GM23338 (cell line): ENCODE measurements at regions not wholly inside any gene's neighbourhood (a gene's known extent, or its start where the extent isn't known, plus 50 kb on each side); places are given as distances from the start of the nearest gene placed in this dataset.

Experiments
- ATAC-seq: fragments of 200-7000 bp; cut with Tn5 transposase; 3 replicates; pipeline ENCODE4 v1.9.1; 2020
- DNase-seq: peaks from one replicate; pipeline ENCODE4 v3.0.0-alpha.2; 2015; ENCODE audit warnings: low spot score
- H2AFZ ChIP-seq: fragments of 200-600 bp; sonication (generic); 2 replicates; pipeline ENCODE4 v1.8.0; 2016; ENCODE audit warnings: antibody characterized with exemption, mild to moderate bottlenecking, moderate library complexity
- H3F3A ChIP-seq: fragments of 200-600 bp; sonication (generic); replicated peaks from 2 replicates; pipeline ENCODE4 v1.8.0; 2017; ENCODE audit warnings: antibody characterized with exemption, mixed run types, low read depth
- H3K27ac ChIP-seq: fragments of 200-600 bp; sonication (generic); 2 replicates; pipeline ENCODE4 v1.6.1; 2016; ENCODE audit warnings: low read depth
- H3K27me3 ChIP-seq: fragments of 200-600 bp; sonication (generic); 2 replicates; pipeline ENCODE4 v1.8.0; 2016; ENCODE audit warnings: mild to moderate bottlenecking, mixed run types, moderate library complexity; ENCODE audit not compliant: insufficient read depth
- H3K36me3 ChIP-seq: fragments of 200-600 bp; sonication (generic); 2 replicates; pipeline ENCODE4 v1.8.0; 2016; ENCODE audit warnings: mild to moderate bottlenecking; ENCODE audit not compliant: insufficient read depth
- H3K4me1 ChIP-seq: fragments of 200-600 bp; sonication (generic); 2 replicates; pipeline ENCODE4 v1.8.0; 2016; ENCODE audit warnings: mild to moderate bottlenecking, moderate library complexity; ENCODE audit not compliant: insufficient read depth
- H3K4me2 ChIP-seq: fragments of 200-600 bp; sonication (generic); 2 replicates; pipeline ENCODE4 v1.7.1; 2017; ENCODE audit warnings: mixed run types
- H3K4me3 ChIP-seq: fragments of 200-600 bp; sonication (generic); 2 replicates; pipeline ENCODE4 v1.6.1; 2016; ENCODE audit warnings: mixed run types
- H3K79me2 ChIP-seq: fragments of 200-600 bp; sonication (generic); replicated peaks from 2 replicates; pipeline ENCODE4 v1.8.0; 2017; ENCODE audit warnings: mild to moderate bottlenecking; ENCODE audit not compliant: insufficient read depth
- H3K9me2 ChIP-seq: fragments of 200-600 bp; sonication (generic); 2 replicates; pipeline ENCODE4 v1.8.0; 2017; ENCODE audit not compliant: insufficient read depth
- H4K20me1 ChIP-seq: fragments of 200-600 bp; sonication (generic); replicated peaks from 2 replicates; pipeline ENCODE4 v1.8.0; 2017; ENCODE audit warnings: mild to moderate bottlenecking; ENCODE audit not compliant: insufficient read depth
- H3K27ac Mint-ChIP-seq: 2 replicates; pipeline ENCODE4 v1.8.0; 2020; ENCODE audit warnings: inconsistent platforms, mild to moderate bottlenecking, moderate library complexity, mixed read lengths
- H3K27me3 Mint-ChIP-seq: 3 replicates; pipeline ENCODE4 v1.8.0; 2022; ENCODE audit warnings: low read depth, mild to moderate bottlenecking, moderate library complexity, mixed read lengths, inconsistent platforms; ENCODE audit not compliant: insufficient read depth, poor library complexity
- H3K36me3 Mint-ChIP-seq: 3 replicates; pipeline ENCODE4 v1.8.0; 2021; ENCODE audit warnings: low read depth, mild to moderate bottlenecking, inconsistent platforms, moderate library complexity, mixed read lengths
- H3K4me1 Mint-ChIP-seq: 3 replicates; pipeline ENCODE4 v1.8.0; 2020; ENCODE audit warnings: mild to moderate bottlenecking, inconsistent platforms, mixed read lengths
- H3K4me3 Mint-ChIP-seq: 3 replicates; pipeline ENCODE4 v1.8.0; 2021; ENCODE audit warnings: moderate library complexity, mild to moderate bottlenecking, inconsistent platforms, mixed read lengths
- H3K9me3 Mint-ChIP-seq: 3 replicates; pipeline ENCODE4 v1.8.0; 2020; ENCODE audit warnings: moderate library complexity, mild to moderate bottlenecking, inconsistent platforms, mixed read lengths
- CREB1 ChIP-seq: fragments of 250-450 bp; sonication (Bioruptor Pico); IDR thresholded peaks from 2 replicates; pipeline ENCODE4 v1.5.0; 2020; ENCODE audit warnings: low read depth, mild to moderate bottlenecking, moderate library complexity
- EZH2phosphoT487 ChIP-seq: fragments of 200-600 bp; sonication (generic); IDR thresholded peaks from one replicate; pipeline ENCODE4 v1.8.1; 2018; ENCODE audit warnings: antibody characterized with exemption; ENCODE audit not compliant: unreplicated experiment
- JUNB ChIP-seq: IDR thresholded peaks from one replicate; pipeline ENCODE4 v1.6.1; 2016; ENCODE audit warnings: antibody characterized with exemption; ENCODE audit not compliant: unreplicated experiment
- NANOG ChIP-seq: IDR thresholded peaks from 2 replicates; pipeline ENCODE4 v1.6.1; 2016; ENCODE audit warnings: antibody characterized with exemption, borderline replicate concordance
- STAT1 ChIP-seq: IDR thresholded peaks from one replicate; pipeline ENCODE4 v1.6.1; 2016; ENCODE audit warnings: antibody characterized with exemption; ENCODE audit not compliant: unreplicated experiment
- ZNF114 ChIP-seq: fragments of 250-450 bp; sonication (Bioruptor Pico); IDR thresholded peaks from 2 replicates; pipeline ENCODE4 v1.5.0; 2020; ENCODE audit warnings: mild to moderate bottlenecking, moderate library complexity
- TF ChIP-seq, protein P1 (sequence below): fragments of 250-450 bp; sonication (Bioruptor Pico); IDR thresholded peaks from 2 replicates; pipeline ENCODE4 v1.5.0; 2020; ENCODE audit warnings: mild to moderate bottlenecking, moderate library complexity
- TF ChIP-seq, protein P2 (sequence below): IDR thresholded peaks from 2 replicates; pipeline ENCODE4 v1.6.1; 2016; ENCODE audit warnings: antibody characterized with exemption

DNA sequence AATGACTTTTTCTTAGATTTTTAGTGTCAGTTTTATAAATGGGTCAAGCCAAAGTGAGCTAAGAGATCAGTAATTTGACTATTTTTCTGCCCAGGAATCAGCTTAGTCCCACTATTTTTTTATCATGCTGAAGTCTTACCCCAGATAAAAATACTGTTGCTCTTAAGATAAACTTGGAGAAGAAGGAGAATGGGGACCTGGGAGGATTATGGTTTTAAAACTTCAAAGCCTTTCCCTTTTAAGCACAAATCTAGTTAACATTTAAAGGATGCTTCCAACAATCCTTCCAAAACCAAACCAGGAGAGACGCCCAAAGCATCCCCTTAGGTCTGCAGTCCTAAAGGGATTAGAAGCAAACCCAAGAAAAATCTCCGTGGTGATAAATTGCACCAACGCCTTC, 172.4 kb downstream of the SP3 start:
- H3K27me3 Mint-ChIP-seq: no peaks in the 10 kb centered on the region
- TF ChIP-seq CREB1 (CRISPR knock-in tag): no peak
- TF ChIP-seq ZNF114: no peak
- TF ChIP-seq EZH2phosphoT487: no peak
- TF ChIP-seq, protein P1, sequence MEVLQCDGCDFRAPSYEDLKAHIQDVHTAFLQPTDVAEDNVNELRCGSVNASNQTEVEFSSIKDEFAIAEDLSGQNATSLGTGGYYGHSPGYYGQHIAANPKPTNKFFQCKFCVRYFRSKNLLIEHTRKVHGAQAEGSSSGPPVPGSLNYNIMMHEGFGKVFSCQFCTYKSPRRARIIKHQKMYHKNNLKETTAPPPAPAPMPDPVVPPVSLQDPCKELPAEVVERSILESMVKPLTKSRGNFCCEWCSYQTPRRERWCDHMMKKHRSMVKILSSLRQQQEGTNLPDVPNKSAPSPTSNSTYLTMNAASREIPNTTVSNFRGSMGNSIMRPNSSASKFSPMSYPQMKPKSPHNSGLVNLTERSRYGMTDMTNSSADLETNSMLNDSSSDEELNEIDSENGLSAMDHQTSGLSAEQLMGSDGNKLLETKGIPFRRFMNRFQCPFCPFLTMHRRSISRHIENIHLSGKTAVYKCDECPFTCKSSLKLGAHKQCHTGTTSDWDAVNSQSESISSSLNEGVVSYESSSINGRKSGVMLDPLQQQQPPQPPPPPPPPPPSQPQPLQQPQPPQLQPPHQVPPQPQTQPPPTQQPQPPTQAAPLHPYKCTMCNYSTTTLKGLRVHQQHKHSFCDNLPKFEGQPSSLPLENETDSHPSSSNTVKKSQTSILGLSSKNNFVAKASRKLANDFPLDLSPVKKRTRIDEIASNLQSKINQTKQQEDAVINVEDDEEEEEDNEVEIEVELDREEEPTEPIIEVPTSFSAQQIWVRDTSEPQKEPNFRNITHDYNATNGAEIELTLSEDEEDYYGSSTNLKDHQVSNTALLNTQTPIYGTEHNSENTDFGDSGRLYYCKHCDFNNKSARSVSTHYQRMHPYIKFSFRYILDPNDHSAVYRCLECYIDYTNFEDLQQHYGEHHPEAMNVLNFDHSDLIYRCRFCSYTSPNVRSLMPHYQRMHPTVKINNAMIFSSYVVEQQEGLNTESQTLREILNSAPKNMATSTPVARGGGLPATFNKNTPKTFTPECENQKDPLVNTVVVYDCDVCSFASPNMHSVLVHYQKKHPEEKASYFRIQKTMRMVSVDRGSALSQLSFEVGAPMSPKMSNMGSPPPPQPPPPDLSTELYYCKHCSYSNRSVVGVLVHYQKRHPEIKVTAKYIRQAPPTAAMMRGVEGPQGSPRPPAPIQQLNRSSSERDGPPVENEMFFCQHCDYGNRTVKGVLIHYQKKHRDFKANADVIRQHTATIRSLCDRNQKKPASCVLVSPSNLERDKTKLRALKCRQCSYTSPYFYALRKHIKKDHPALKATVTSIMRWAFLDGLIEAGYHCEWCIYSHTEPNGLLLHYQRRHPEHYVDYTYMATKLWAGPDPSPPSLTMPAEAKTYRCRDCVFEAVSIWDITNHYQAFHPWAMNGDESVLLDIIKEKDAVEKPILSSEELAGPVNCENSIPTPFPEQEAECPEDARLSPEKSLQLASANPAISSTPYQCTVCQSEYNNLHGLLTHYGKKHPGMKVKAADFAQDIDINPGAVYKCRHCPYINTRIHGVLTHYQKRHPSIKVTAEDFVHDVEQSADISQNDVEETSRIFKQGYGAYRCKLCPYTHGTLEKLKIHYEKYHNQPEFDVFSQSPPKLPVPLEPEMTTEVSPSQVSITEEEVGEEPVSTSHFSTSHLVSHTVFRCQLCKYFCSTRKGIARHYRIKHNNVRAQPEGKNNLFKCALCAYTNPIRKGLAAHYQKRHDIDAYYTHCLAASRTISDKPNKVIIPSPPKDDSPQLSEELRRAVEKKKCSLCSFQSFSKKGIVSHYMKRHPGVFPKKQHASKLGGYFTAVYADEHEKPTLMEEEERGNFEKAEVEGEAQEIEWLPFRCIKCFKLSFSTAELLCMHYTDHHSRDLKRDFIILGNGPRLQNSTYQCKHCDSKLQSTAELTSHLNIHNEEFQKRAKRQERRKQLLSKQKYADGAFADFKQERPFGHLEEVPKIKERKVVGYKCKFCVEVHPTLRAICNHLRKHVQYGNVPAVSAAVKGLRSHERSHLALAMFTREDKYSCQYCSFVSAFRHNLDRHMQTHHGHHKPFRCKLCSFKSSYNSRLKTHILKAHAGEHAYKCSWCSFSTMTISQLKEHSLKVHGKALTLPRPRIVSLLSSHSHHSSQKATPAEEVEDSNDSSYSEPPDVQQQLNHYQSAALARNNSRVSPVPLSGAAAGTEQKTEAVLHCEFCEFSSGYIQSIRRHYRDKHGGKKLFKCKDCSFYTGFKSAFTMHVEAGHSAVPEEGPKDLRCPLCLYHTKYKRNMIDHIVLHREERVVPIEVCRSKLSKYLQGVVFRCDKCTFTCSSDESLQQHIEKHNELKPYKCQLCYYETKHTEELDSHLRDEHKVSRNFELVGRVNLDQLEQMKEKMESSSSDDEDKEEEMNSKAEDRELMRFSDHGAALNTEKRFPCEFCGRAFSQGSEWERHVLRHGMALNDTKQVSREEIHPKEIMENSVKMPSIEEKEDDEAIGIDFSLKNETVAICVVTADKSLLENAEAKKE (CRISPR knock-in tag): no peak
- TF ChIP-seq NANOG: no peak
- TF ChIP-seq, protein P2, sequence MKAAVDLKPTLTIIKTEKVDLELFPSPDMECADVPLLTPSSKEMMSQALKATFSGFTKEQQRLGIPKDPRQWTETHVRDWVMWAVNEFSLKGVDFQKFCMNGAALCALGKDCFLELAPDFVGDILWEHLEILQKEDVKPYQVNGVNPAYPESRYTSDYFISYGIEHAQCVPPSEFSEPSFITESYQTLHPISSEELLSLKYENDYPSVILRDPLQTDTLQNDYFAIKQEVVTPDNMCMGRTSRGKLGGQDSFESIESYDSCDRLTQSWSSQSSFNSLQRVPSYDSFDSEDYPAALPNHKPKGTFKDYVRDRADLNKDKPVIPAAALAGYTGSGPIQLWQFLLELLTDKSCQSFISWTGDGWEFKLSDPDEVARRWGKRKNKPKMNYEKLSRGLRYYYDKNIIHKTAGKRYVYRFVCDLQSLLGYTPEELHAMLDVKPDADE: no peak
- TF ChIP-seq STAT1: no peak
- TF ChIP-seq JUNB: no peak
- DNase-seq: no peak
- no peaks in the 10 kb centered on the region for H3F3A ChIP-seq
- no peaks in the 10 kb centered on the region for H3K9me2 ChIP-seq
- no peak overlapping the region for H2AFZ ChIP-seq
- H3K36me3 Mint-ChIP-seq: no peaks in the 10 kb centered on the region
- peaks cover 54% of the 10 kb centered on the region for H3K4me1 Mint-ChIP-seq
- H4K20me1 ChIP-seq: no peaks in the 10 kb centered on the region
- no peak overlapping the region for H3K4me2 ChIP-seq
- ATAC-seq: no peak
- H3K4me3 Mint-ChIP-seq: no peak overlapping the region
- no peak overlapping the region for H3K4me3 ChIP-seq
- H3K27ac Mint-ChIP-seq: no peak overlapping the region
- no peaks in the 10 kb centered on the region for H3K9me3 Mint-ChIP-seq
- H3K36me3 ChIP-seq: no peaks in the 10 kb centered on the region
- peaks cover 32% of the 10 kb centered on the region for H3K4me1 ChIP-seq
- H3K27me3 ChIP-seq: no peaks in the 10 kb centered on the region
- no peak overlapping the region for H3K27ac ChIP-seq
- no peaks in the 10 kb centered on the region for H3K79me2 ChIP-seq
